HEK293T (cell line): ENCODE measurements at regions not wholly inside any gene's neighbourhood (a gene's known extent, or its start where the extent isn't known, plus 50 kb on each side); places are given as distances from the start of the nearest gene placed in this dataset.
"Not testable (repeated sequence)": the region's sequence is repeated elsewhere in the genome, so short reads cannot be mapped to it uniquely, and the experiment has no call there.

Source experiments
- CTCF ChIA-PET: fragments of 350-600 bp; formaldehyde crosslinking; extraction: SDS; loops from one replicate; lab custom pipeline; 2021; ENCODE audit warnings: antibody characterized with exemption, inconsistent platforms; lab: Yijun Ruan, JAX
- POLR2A ChIA-PET: fragments of 350-600 bp; formaldehyde crosslinking; extraction: SDS; loops from one replicate; lab custom pipeline; 2020; ENCODE audit warnings: antibody characterized with exemption, inconsistent platforms; lab: Yijun Ruan, JAX
- DNase-seq: peaks from one replicate; pipeline ENCODE4 v3.0.0; 2012; ENCODE audit warnings: mixed read lengths; ENCODE audit errors: extremely low spot score
- ARNT ChIP-seq: fragments of 450-650 bp; IDR thresholded peaks from 2 replicates; pipeline ENCODE4 v1.6.1; 2017; ENCODE audit warnings: mild to moderate bottlenecking
- BHLHE40 ChIP-seq: fragments of 450-650 bp; IDR thresholded peaks from 2 replicates; pipeline ENCODE4 v1.6.1; 2016; ENCODE audit warnings: mild to moderate bottlenecking, moderate library complexity, borderline replicate concordance
- CTBP1 ChIP-seq: fragments of 450-650 bp; IDR thresholded peaks from 2 replicates; pipeline ENCODE4 v1.6.1; 2016; ENCODE audit warnings: borderline replicate concordance
- ELF4 ChIP-seq: fragments of 450-650 bp; IDR thresholded peaks from 2 replicates; pipeline ENCODE4 v1.6.1; 2017; ENCODE audit warnings: antibody characterized with exemption
- FOXA1 ChIP-seq: fragments of 450-650 bp; IDR thresholded peaks from 2 replicates; pipeline ENCODE4 v1.6.1; 2016; ENCODE audit warnings: mild to moderate bottlenecking
- FOXK2 ChIP-seq: fragments of 450-650 bp; IDR thresholded peaks from 2 replicates; pipeline ENCODE4 v1.6.1; 2016; ENCODE audit warnings: mild to moderate bottlenecking
- FOXM1 ChIP-seq: fragments of 450-650 bp; IDR thresholded peaks from 2 replicates; pipeline ENCODE4 v1.6.1; 2017; ENCODE audit warnings: mild to moderate bottlenecking, borderline replicate concordance
- HDGF ChIP-seq: fragments of 450-650 bp; IDR thresholded peaks from 2 replicates; pipeline ENCODE4 v1.6.1; 2017; ENCODE audit warnings: antibody characterized with exemption, borderline replicate concordance
- L3MBTL2 ChIP-seq: fragments of 450-650 bp; conservative IDR thresholded peaks from 2 replicates; pipeline ENCODE4 v1.6.1; 2016; ENCODE audit warnings: mild to moderate bottlenecking
- LEF1 ChIP-seq: fragments of 450-650 bp; IDR thresholded peaks from 2 replicates; pipeline ENCODE4 v1.6.1; 2017; ENCODE audit warnings: mild to moderate bottlenecking, borderline replicate concordance
- NFRKB ChIP-seq: fragments of 450-650 bp; IDR thresholded peaks from 2 replicates; pipeline ENCODE4 v1.6.1; 2016; ENCODE audit warnings: mild to moderate bottlenecking, moderate library complexity
- SP1 ChIP-seq: fragments of 450-650 bp; IDR thresholded peaks from 2 replicates; pipeline ENCODE4 v1.6.1; 2017
- SUZ12 ChIP-seq: fragments of 450-650 bp; IDR thresholded peaks from 2 replicates; pipeline ENCODE4 v1.6.1; 2016; ENCODE audit warnings: mild to moderate bottlenecking
- TARDBP ChIP-seq: fragments of 450-650 bp; IDR thresholded peaks from 2 replicates; pipeline ENCODE4 v1.6.1; 2016
- ZNF384 ChIP-seq: fragments of 450-650 bp; IDR thresholded peaks from 2 replicates; pipeline ENCODE4 v1.6.1; 2016
- TF ChIP-seq, protein P1 (sequence below): fragments of 450-650 bp; IDR thresholded peaks from 2 replicates; pipeline ENCODE4 v1.6.1; 2016

DNA sequence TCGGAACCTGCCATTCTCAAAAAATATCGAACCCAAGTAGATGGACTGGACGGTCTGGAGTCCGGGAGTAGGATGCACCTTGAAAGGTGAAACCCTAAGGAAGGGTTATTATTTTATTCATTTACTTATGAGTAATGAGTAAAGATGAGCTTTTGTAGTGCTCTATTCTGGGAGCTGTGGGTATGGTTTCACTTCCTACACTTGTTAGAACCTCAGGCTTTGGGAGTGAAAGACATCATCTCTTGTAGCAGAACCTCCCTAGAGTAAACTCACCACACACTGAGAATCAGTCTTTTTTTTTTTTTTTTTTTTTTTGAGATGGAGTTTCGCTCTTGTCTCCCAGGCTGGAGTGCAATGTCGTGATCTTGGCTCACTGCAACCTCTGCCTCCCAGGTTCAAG is 389.4 kb upstream of the AUTS2 start:
- TF ChIP-seq SUZ12 = no peak
- no peak for TF ChIP-seq HDGF
- no peak for TF ChIP-seq BHLHE40
- no peak for TF ChIP-seq L3MBTL2
- no peak for TF ChIP-seq TARDBP
- no peak for TF ChIP-seq FOXK2
- no peak for TF ChIP-seq ZNF384
- TF ChIP-seq ARNT = no peak
- TF ChIP-seq SP1 = no peak
- no peak for TF ChIP-seq LEF1
- DNase-seq = no peak
- ChIA-PET CTCF (no interaction called here), POLR2A (no interaction called here)

DNA sequence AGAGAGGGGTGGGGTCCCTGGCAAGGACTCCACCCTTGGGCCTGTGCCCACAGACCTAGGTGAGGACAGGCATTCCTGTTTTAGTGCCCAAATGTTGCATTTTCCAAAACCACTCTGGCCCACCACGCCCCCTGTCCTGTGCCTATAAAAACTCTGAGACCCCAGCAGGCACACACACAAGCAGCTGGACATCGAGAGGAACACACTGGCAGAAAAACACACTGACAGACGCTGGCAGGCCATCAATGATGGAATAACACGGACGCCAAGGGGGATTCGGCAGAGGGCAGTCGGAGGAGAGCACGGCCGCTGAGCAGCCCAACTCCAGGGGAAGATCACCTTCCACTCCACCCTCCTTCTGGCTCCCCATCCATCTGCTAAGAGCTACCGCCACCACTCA is 386.9 kb upstream of the AUTS2 start:
- POLR2A ChIA-PET = no interaction called here
- DNase-seq = no peak
- TF ChIP-seq FOXA1 = no peak
- TF ChIP-seq L3MBTL2 = no peak
- TF ChIP-seq CTBP1 = no peak
- TF ChIP-seq ARNT = no peak
- TF ChIP-seq LEF1 = no peak
- no peak for TF ChIP-seq NFRKB
- TF ChIP-seq SP1 = no peak
- TF ChIP-seq, protein P1, sequence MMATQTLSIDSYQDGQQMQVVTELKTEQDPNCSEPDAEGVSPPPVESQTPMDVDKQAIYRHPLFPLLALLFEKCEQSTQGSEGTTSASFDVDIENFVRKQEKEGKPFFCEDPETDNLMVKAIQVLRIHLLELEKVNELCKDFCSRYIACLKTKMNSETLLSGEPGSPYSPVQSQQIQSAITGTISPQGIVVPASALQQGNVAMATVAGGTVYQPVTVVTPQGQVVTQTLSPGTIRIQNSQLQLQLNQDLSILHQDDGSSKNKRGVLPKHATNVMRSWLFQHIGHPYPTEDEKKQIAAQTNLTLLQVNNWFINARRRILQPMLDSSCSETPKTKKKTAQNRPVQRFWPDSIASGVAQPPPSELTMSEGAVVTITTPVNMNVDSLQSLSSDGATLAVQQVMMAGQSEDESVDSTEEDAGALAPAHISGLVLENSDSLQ = no peak
- TF ChIP-seq TARDBP = no peak
- TF ChIP-seq BHLHE40 = no peak
- no peak for TF ChIP-seq ELF4
- TF ChIP-seq ZNF384 = no peak
- TF ChIP-seq HDGF = no peak
- no peak for TF ChIP-seq FOXK2
- TF ChIP-seq SUZ12 = no peak
- TF ChIP-seq FOXM1 = no peak
- CTCF ChIA-PET = interaction anchor here (0.9 kb wide), 1 partner anchor 22 kb away, joined by 3 read pairs; no protein-coding TSS in a partner anchor

DNA sequence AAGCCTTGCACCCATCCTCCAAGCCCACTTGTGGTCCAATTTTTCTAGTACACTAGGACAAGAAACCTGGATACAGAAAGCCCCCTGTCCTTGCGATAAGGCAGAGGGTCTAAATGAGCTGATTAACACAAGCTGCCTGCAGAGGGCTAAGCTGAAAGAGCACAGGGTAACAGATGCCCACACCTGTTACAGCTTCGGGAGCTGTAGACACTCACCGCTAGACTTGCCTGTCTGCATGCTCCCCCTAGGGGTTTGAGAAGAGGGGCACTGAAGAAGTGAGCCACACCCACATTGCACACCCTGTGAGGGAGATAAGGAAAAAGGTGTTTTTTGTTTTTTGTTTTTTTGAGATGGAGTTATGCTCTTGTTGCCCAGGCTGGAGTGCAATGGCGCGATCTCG is 386.5 kb upstream of the AUTS2 start:
- TF ChIP-seq FOXA1 (no peak), FOXM1 (no peak)
- no peak for DNase-seq
- ChIA-PET POLR2A (no interaction called here), CTCF (interaction anchor here (0.9 kb wide), 1 partner anchor 22 kb away, joined by 3 read pairs; no protein-coding TSS in a partner anchor)

DNA sequence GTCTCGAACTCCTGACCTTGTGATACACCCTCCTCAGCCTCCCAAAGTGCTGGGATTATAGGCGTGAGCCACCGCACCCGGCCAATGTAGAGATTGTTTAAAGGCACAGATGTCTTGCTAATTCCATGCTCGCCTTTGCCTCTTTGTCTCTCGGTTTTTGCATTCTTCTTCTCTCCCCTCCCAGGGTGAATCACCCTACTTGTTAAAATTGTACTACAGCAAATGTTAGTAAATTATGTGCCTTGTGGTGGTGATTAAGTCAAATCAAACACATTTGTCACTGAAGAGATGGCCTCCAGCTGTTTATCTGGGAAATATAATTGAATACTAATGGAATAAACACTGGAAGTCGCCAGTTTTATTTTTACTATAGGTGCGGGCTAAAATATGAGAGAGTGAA is 384.4 kb upstream of the AUTS2 start:
- no peak for TF ChIP-seq L3MBTL2
- no peak for TF ChIP-seq CTBP1
- no peak for TF ChIP-seq SUZ12
- TF ChIP-seq FOXM1 = no peak
- TF ChIP-seq NFRKB = no peak
- no peak for TF ChIP-seq FOXA1
- no peak for TF ChIP-seq TARDBP
- no peak for TF ChIP-seq FOXK2
- TF ChIP-seq ARNT = no peak
- TF ChIP-seq HDGF = no peak
- no peak for TF ChIP-seq BHLHE40
- no peak for TF ChIP-seq ELF4
- TF ChIP-seq, protein P1 = no peak
- no peak for TF ChIP-seq SP1
- TF ChIP-seq LEF1 = no peak
- CTCF ChIA-PET = no interaction called here
- POLR2A ChIA-PET = no interaction called here
- DNase-seq = no peak

DNA sequence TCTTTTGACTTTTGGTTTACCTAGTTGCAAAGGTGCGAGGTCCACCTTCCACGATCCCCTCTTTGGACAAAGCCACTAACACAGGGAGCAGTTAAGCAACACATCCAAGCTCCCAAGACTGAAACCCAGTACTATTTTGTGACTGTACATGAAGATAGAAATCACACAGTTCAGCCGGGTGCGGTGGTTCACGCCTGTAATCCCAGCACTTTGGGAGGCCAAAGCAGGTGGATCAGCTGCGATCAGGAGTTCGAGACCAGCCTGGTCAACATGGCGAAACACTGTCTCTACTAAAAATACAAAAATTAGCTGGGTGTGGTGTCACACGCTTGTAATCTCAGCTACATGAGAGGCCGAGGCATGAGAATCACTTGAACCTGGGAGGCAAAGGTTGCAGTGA is 382.8 kb upstream of the AUTS2 start:
- CTCF ChIA-PET, POLR2A ChIA-PET, DNase-seq: not testable (repeated sequence)

DNA sequence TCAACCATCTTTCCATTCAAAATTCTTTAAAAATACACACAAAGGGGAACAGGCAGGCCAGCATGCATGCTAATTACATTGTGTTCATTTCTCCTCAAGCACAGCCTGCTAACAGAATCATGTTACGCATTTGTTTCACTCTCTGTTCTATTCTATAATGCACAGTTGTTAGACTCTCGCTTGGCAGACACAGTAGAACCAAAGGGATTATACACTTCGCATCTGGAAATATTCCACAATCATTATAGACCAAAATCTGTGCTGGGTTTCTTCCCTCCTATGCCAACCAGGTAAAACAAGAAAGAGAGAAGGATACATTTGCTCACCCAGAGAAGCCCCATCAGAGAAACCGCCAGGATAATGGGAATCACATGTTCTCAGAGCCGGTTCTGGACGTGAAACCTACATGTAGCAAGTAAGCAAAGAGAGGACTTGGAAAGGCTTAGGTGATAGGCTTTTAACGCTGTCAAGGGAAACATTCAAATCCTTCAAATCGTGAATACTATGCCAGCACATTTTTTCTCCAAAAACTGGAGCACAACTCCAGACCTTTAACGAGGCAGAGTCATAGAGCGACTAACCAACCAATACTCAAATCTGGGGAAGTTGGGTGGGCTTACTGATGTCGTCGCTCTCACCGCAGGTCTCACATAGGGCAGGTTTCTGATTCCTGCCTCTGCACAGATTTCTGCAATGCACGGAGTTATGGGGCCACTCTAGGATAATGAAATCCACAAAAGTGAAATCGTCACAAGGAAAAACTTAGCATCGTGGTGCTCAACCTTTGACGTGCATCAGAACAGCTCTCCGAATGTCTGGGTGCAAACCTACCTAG is 380.5 kb upstream of the AUTS2 start:
- CTCF ChIA-PET = no interaction called here
- no peak for DNase-seq
- TF ChIP-seq NFRKB (no peak), SP1 (no peak)
- POLR2A ChIA-PET = no interaction called here

DNA sequence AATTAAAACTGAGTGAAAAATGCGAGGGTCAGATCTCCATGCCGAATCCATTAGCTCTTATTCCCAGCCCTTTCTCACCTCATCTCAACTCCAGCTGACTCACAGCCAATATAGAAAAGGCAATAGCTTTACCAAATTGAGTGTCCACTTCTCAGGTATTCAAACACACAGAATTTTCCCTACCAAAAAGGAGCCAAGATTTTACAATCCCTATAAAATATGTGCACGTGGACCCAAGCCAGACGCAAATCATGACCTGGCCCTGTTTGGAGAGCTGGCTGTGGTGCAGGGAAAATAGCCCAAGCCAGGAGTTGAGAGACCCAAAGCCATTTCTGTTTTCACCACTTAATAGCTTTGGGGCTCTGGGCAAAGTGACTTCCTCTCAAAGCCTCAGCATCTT is 379.7 kb upstream of the AUTS2 start:
- no peak for DNase-seq
- TF ChIP-seq SP1 (no peak), FOXM1 (no peak), NFRKB (no peak), ZNF384 (no peak), BHLHE40 (no peak), LEF1 (no peak), FOXK2 (no peak), L3MBTL2 (no peak), SUZ12 (no peak), HDGF (no peak), FOXA1 (no peak), ELF4 (no peak), ARNT (no peak), TARDBP (no peak)
- TF ChIP-seq, protein P1 = no peak
- ChIA-PET CTCF (no interaction called here), POLR2A (no interaction called here)
